ENCODE measurements at regions not wholly inside any gene's neighbourhood (a gene's known extent, or its start where the extent isn't known, plus 50 kb on each side); places are given as distances from the start of the nearest gene placed in this dataset.

DNA sequence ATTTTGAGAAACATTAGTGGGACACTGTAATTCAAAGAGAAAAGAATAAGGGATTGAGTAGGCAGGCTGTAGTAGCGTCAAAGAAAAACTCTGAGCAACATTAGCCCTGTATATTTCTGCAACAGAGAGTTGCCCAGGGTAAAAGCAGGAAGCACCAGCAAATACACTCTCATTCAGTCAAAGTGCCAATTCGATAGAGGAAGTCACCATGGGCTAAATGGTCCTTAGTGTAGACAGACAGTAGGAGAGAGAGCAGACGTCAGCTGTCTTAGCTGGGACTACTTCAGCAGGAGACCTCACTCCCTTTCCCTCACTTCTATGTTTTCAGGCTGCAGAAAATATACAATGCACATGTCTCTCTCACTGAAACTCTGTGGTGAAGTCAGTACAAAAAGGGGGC lies 2073.8 kb upstream of the TENM3 start:
- no peaks in the 10 kb centered on the region for H3K9me3 ChIP-seq (ENCODE audit: low read depth, low read length, poor library complexity, severe bottlenecking)
- no peak overlapping the region for H3K4me3 ChIP-seq (ENCODE audit: low read depth, low read length, poor library complexity, severe bottlenecking)
- no peak overlapping the region for H3K27ac ChIP-seq (ENCODE audit: low read depth, low read length, poor library complexity, severe bottlenecking)
- no peaks in the 10 kb centered on the region for H3K4me1 ChIP-seq (ENCODE audit: insufficient read depth, low read length, poor library complexity, severe bottlenecking)
- no peaks in the 10 kb centered on the region for H3K36me3 ChIP-seq (ENCODE audit: insufficient read depth, low read length, poor library complexity, severe bottlenecking)
- TF ChIP-seq, protein P1, sequence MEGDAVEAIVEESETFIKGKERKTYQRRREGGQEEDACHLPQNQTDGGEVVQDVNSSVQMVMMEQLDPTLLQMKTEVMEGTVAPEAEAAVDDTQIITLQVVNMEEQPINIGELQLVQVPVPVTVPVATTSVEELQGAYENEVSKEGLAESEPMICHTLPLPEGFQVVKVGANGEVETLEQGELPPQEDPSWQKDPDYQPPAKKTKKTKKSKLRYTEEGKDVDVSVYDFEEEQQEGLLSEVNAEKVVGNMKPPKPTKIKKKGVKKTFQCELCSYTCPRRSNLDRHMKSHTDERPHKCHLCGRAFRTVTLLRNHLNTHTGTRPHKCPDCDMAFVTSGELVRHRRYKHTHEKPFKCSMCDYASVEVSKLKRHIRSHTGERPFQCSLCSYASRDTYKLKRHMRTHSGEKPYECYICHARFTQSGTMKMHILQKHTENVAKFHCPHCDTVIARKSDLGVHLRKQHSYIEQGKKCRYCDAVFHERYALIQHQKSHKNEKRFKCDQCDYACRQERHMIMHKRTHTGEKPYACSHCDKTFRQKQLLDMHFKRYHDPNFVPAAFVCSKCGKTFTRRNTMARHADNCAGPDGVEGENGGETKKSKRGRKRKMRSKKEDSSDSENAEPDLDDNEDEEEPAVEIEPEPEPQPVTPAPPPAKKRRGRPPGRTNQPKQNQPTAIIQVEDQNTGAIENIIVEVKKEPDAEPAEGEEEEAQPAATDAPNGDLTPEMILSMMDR (conservative IDR thresholded peaks at IDR 0.05; ENCODE audit: low read depth, low read length), result no peak
- no peaks in the 10 kb centered on the region for H3K27me3 ChIP-seq (replicated peaks; ENCODE audit: insufficient read depth, low read depth, low read length, poor library complexity)
- BruUV-seq (replicated peaks), result no TSS peak
- intact Hi-C loops (cut with micrococcal nuclease; ENCODE audit: unreplicated experiment), result no loop called here
- DNase-seq (ENCODE audit: low spot score), result no peak
- ChIA-PET CTCF (no interaction called here), POLR2A (ENCODE audit: low non-redundant PET) (no interaction called here)

DNA sequence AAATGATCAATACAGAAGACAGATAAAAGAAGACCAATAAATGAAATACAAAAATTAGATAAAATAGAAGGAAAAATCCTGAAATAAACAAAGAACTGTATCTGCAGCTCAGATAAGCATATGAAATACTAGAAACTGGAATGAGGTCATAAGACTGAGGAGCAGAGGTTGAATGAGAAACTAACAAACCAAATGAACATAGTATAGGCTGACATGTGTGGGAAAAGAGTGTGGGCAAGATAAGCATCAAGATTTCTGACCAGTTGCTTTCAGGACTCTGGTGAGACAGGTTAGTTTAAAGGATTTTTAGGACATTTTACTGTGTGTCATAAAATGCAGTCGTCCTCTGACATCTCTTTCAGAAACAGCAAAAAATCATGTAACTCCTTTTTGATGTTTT lies 2073.2 kb upstream of the TENM3 start:
- DNase-seq (ENCODE audit: low spot score), result no peak
- no TSS peak for BruUV-seq (replicated peaks)
- Histone ChIP-seq H3K9me3 (ENCODE audit: low read depth, low read length, poor library complexity, severe bottlenecking) (no peaks in the 10 kb centered on the region), H3K27me3 (replicated peaks; ENCODE audit: insufficient read depth, low read depth, low read length, poor library complexity) (no peaks in the 10 kb centered on the region), H3K4me1 (ENCODE audit: insufficient read depth, low read length, poor library complexity, severe bottlenecking) (no peaks in the 10 kb centered on the region), H3K27ac (ENCODE audit: low read depth, low read length, poor library complexity, severe bottlenecking) (no peak overlapping the region), H3K4me3 (ENCODE audit: low read depth, low read length, poor library complexity, severe bottlenecking) (no peak overlapping the region), H3K36me3 (ENCODE audit: insufficient read depth, low read length, poor library complexity, severe bottlenecking) (no peaks in the 10 kb centered on the region)
- ChIA-PET POLR2A (ENCODE audit: low non-redundant PET) (no interaction called here), CTCF (no interaction called here)
- TF ChIP-seq, protein P1 (conservative IDR thresholded peaks at IDR 0.05; ENCODE audit: low read depth, low read length), result no peak
- no peak for TF ChIP-seq EZH2 (IDR thresholded peaks at IDR 0.05; ENCODE audit: borderline replicate concordance, low read depth, low read length, poor library complexity, severe bottlenecking)
- intact Hi-C loops (cut with micrococcal nuclease; ENCODE audit: unreplicated experiment), result no loop called here

- Histone ChIP-seq H3K27ac (ENCODE audit: low read depth, low read length, poor library complexity, severe bottlenecking) (no peak overlapping the region), H3K36me3 (ENCODE audit: insufficient read depth, low read length, poor library complexity, severe bottlenecking) (no peaks in the 10 kb centered on the region), H3K9me3 (ENCODE audit: low read depth, low read length, poor library complexity, severe bottlenecking) (no peaks in the 10 kb centered on the region), H3K4me1 (ENCODE audit: insufficient read depth, low read length, poor library complexity, severe bottlenecking) (no peaks in the 10 kb centered on the region), H3K27me3 (replicated peaks; ENCODE audit: insufficient read depth, low read depth, low read length, poor library complexity) (no peaks in the 10 kb centered on the region), H3K4me3 (ENCODE audit: low read depth, low read length, poor library complexity, severe bottlenecking) (no peak overlapping the region)
- ChIA-PET POLR2A (ENCODE audit: low non-redundant PET) (no interaction called here), CTCF (no interaction called here)
- intact Hi-C loops (cut with micrococcal nuclease; ENCODE audit: unreplicated experiment), result no loop called here
- no peak for DNase-seq (ENCODE audit: low spot score)
- BruUV-seq (replicated peaks), result no TSS peak
- TF ChIP-seq, protein P1 (conservative IDR thresholded peaks at IDR 0.05; ENCODE audit: low read depth, low read length), result no peak
- no peak for TF ChIP-seq EZH2 (IDR thresholded peaks at IDR 0.05; ENCODE audit: borderline replicate concordance, low read depth, low read length, poor library complexity, severe bottlenecking)
Observed at GRCh38 chr4:180179146-180179545, 2064.1 kb upstream of the TENM3 start.
